WTC11 (cell line): ENCODE measurements at regions not wholly inside any gene's neighbourhood (a gene's known extent, or its start where the extent isn't known, plus 50 kb on each side); places are given as distances from the start of the nearest gene placed in this dataset.

ENCODE experiments used
- ATF3 ChIP-seq: sonication (generic); formaldehyde crosslinking; conservative IDR thresholded peaks from 2 replicates; pipeline ENCODE4 v1.8.1; 2022; ENCODE audit warnings: mild to moderate bottlenecking, missing genetic modification reagents
- ATF6 ChIP-seq: sonication (generic); formaldehyde crosslinking; IDR thresholded peaks from 2 replicates; pipeline ENCODE4 v1.8.1; 2023; ENCODE audit warnings: mild to moderate bottlenecking, missing genetic modification reagents
- E2F4 ChIP-seq: sonication (generic); formaldehyde crosslinking; IDR thresholded peaks from 2 replicates; pipeline ENCODE4 v1.8.1; 2022; ENCODE audit warnings: low read depth, mild to moderate bottlenecking, moderate library complexity, missing genetic modification reagents, borderline replicate concordance
- E2F5 ChIP-seq: sonication (generic); formaldehyde crosslinking; IDR thresholded peaks from 2 replicates; pipeline ENCODE4 v1.8.1; 2022; ENCODE audit warnings: mild to moderate bottlenecking, moderate library complexity, missing genetic modification reagents
- MXD4 ChIP-seq: fragments of 250-450 bp; sonication (Bioruptor Pico); IDR thresholded peaks from 2 replicates; pipeline ENCODE4 v1.8.0; 2021; ENCODE audit warnings: mild to moderate bottlenecking, moderate library complexity, borderline replicate concordance
- NR1H2 ChIP-seq: sonication (generic); formaldehyde crosslinking; IDR thresholded peaks from 2 replicates; pipeline ENCODE4 v1.9.0; 2021; ENCODE audit warnings: mild to moderate bottlenecking, moderate library complexity, missing genetic modification reagents
- NR2C2 ChIP-seq: sonication (generic); formaldehyde crosslinking; IDR thresholded peaks from 2 replicates; pipeline ENCODE4 v1.8.0; 2022; ENCODE audit warnings: mild to moderate bottlenecking, missing genetic modification reagents
- ZNF512 ChIP-seq: sonication (generic); formaldehyde crosslinking; IDR thresholded peaks from 2 replicates; pipeline ENCODE4 v1.8.1; 2022; ENCODE audit warnings: missing genetic modification reagents, borderline replicate concordance
- TF ChIP-seq, protein P1 (sequence below): sonication (generic); formaldehyde crosslinking; IDR thresholded peaks from 2 replicates; pipeline ENCODE4 v1.8.0; 2022; ENCODE audit warnings: mild to moderate bottlenecking, missing genetic modification reagents
- TF ChIP-seq, protein P2 (sequence below): sonication (generic); formaldehyde crosslinking; IDR thresholded peaks from 2 replicates; pipeline ENCODE4 v1.8.1; 2023; ENCODE audit warnings: mild to moderate bottlenecking, missing genetic modification reagents, moderate library complexity
- TF ChIP-seq, protein P3 (sequence below): fragments of 200-600 bp; IDR thresholded peaks from 2 replicates; pipeline ENCODE4 v1.8.0; 2022; ENCODE audit warnings: antibody characterized with exemption
- TF ChIP-seq, protein P4 (sequence below): sonication (generic); formaldehyde crosslinking; IDR thresholded peaks from 2 replicates; pipeline ENCODE4 v1.8.1; 2023; ENCODE audit warnings: mild to moderate bottlenecking, moderate library complexity, missing genetic modification reagents

- TF ChIP-seq ATF3 (CRISPR knock-in tag) (no peak), E2F5 (CRISPR knock-in tag) (no peak), NR2C2 (CRISPR knock-in tag) (no peak), MXD4 (CRISPR knock-in tag) (no peak), ZNF512 (no peak), ATF6 (no peak), E2F4 (no peak), NR1H2 (no peak)
- TF ChIP-seq, protein P1, sequence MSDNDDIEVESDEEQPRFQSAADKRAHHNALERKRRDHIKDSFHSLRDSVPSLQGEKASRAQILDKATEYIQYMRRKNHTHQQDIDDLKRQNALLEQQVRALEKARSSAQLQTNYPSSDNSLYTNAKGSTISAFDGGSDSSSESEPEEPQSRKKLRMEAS: no peak
- TF ChIP-seq, protein P2, sequence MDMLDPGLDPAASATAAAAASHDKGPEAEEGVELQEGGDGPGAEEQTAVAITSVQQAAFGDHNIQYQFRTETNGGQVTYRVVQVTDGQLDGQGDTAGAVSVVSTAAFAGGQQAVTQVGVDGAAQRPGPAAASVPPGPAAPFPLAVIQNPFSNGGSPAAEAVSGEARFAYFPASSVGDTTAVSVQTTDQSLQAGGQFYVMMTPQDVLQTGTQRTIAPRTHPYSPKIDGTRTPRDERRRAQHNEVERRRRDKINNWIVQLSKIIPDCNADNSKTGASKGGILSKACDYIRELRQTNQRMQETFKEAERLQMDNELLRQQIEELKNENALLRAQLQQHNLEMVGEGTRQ (CRISPR knock-in tag): no peak
- TF ChIP-seq, protein P3, sequence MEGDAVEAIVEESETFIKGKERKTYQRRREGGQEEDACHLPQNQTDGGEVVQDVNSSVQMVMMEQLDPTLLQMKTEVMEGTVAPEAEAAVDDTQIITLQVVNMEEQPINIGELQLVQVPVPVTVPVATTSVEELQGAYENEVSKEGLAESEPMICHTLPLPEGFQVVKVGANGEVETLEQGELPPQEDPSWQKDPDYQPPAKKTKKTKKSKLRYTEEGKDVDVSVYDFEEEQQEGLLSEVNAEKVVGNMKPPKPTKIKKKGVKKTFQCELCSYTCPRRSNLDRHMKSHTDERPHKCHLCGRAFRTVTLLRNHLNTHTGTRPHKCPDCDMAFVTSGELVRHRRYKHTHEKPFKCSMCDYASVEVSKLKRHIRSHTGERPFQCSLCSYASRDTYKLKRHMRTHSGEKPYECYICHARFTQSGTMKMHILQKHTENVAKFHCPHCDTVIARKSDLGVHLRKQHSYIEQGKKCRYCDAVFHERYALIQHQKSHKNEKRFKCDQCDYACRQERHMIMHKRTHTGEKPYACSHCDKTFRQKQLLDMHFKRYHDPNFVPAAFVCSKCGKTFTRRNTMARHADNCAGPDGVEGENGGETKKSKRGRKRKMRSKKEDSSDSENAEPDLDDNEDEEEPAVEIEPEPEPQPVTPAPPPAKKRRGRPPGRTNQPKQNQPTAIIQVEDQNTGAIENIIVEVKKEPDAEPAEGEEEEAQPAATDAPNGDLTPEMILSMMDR: no peak
- TF ChIP-seq, protein P4, sequence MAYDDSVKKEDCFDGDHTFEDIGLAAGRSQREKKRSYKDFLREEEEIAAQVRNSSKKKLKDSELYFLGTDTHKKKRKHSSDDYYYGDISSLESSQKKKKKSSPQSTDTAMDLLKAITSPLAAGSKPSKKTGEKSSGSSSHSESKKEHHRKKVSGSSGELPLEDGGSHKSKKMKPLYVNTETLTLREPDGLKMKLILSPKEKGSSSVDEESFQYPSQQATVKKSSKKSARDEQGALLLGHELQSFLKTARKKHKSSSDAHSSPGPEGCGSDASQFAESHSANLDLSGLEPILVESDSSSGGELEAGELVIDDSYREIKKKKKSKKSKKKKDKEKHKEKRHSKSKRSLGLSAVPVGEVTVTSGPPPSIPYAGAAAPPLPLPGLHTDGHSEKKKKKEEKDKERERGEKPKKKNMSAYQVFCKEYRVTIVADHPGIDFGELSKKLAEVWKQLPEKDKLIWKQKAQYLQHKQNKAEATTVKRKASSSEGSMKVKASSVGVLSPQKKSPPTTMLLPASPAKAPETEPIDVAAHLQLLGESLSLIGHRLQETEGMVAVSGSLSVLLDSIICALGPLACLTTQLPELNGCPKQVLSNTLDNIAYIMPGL: no peak
These were observed 740.2 kb upstream of the NOVA1 start for GRCh38 chr14:27338012-27338411.
